ENCODE measurements at regions not wholly inside any gene's neighbourhood (a gene's known extent, or its start where the extent isn't known, plus 50 kb on each side); places are given as distances from the start of the nearest gene placed in this dataset.

DNA sequence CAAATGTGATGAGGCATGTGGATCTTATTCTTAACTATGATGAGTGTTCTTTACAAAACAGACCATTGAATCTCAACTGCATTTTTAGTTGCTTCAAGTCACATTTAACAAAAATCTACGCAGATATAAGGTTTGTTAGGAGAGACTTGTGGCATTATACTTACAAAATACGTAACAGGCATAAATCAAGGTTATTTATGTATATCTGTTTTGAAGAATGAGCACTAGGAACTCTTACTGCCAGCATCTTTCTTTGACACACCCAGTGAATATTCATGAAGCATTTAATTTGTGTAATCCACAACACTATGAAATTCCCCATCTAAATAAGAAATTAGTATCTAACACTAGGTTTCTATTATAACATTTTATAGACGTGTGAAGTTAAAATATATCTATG lies 186.3 kb downstream of the FAT4 start:
- TF ChIP-seq, protein P1, sequence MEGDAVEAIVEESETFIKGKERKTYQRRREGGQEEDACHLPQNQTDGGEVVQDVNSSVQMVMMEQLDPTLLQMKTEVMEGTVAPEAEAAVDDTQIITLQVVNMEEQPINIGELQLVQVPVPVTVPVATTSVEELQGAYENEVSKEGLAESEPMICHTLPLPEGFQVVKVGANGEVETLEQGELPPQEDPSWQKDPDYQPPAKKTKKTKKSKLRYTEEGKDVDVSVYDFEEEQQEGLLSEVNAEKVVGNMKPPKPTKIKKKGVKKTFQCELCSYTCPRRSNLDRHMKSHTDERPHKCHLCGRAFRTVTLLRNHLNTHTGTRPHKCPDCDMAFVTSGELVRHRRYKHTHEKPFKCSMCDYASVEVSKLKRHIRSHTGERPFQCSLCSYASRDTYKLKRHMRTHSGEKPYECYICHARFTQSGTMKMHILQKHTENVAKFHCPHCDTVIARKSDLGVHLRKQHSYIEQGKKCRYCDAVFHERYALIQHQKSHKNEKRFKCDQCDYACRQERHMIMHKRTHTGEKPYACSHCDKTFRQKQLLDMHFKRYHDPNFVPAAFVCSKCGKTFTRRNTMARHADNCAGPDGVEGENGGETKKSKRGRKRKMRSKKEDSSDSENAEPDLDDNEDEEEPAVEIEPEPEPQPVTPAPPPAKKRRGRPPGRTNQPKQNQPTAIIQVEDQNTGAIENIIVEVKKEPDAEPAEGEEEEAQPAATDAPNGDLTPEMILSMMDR (IDR thresholded peaks at IDR 0.05) = no peak
- no peak for TF ChIP-seq POLR2A (IDR thresholded peaks at IDR 0.05)
